Right renal pelvis (tissue), 4 donors: ENCODE measurements at regions not wholly inside any gene's neighbourhood (a gene's known extent, or its start where the extent isn't known, plus 50 kb on each side); places are given as distances from the start of the nearest gene placed in this dataset.

Experiments used
- DNase-seq, 4 donors: peaks; one replicate each; pipeline ENCODE4 v3.0.0-alpha.2; 2013; ENCODE audit warnings: low read depth in 4 of 4, low spot score in 3 of 4, missing footprints in 1 of 4

- no peak for DNase-seq
These were observed 114.8 kb downstream of the TBXT start for GRCh38 chr6:166052837-166053236.

- no peak for DNase-seq
These were observed 117.1 kb downstream of the TBXT start for GRCh38 chr6:166050559-166050958.

- DNase-seq, result no peak
These were observed 120.7 kb downstream of the TBXT start for GRCh38 chr6:166046982-166047381.

GRCh38 chr6:166046226-166046625, 121.4 kb downstream of the TBXT start:
- DNase-seq, result no peak

- peak in 1 of 4 donors; percentile 13 for DNase-seq
These were observed 121.8 kb downstream of the TBXT start for GRCh38 chr6:166045860-166046200.

- DNase-seq, result peak in 1 of 4 donors; percentile 20
These were observed 122.3 kb downstream of the TBXT start for GRCh38 chr6:166045173-166045859.

GRCh38 chr6:166041277-166041676, 126.4 kb downstream of the TBXT start:
- DNase-seq, result no peak

GRCh38 chr6:166040292-166040691, 127.4 kb downstream of the TBXT start:
- no peak for DNase-seq

GRCh38 chr6:166036316-166037095, 131.1 kb downstream of the TBXT start:
- DNase-seq, result no peak

- DNase-seq, result no peak
These were observed 135.1 kb downstream of the TBXT start for GRCh38 chr6:166032366-166033200.

GRCh38 chr6:166031275-166031674, 136.4 kb downstream of the TBXT start:
- no peak for DNase-seq

GRCh38 chr6:166029506-166029905, 138.1 kb downstream of the TBXT start:
- no peak for DNase-seq

- DNase-seq, result no peak
These were observed 139.9 kb downstream of the TBXT start for GRCh38 chr6:166027761-166028160.

- DNase-seq, result no peak
These were observed 141.0 kb downstream of the TBXT start for GRCh38 chr6:166026586-166027126.

GRCh38 chr6:166025149-166025898, 142.3 kb downstream of the TBXT start:
- DNase-seq, result no peak

- no peak for DNase-seq
These were observed 143.4 kb downstream of the TBXT start for GRCh38 chr6:166024252-166024651.

GRCh38 chr6:166023273-166023989, 144.2 kb downstream of the TBXT start:
- DNase-seq, result no peak

GRCh38 chr6:166021429-166021828, 146.2 kb downstream of the TBXT start:
- no peak for DNase-seq

GRCh38 chr6:166019214-166019613, 148.4 kb downstream of the TBXT start:
- DNase-seq, result no peak
